ENCODE measurements at regions not wholly inside any gene's neighbourhood (a gene's known extent, or its start where the extent isn't known, plus 50 kb on each side); places are given as distances from the start of the nearest gene placed in this dataset.

- TF ChIP-seq TAF1 (IDR thresholded peaks at IDR 0.05; ENCODE audit: borderline replicate concordance, insufficient read depth, low read length) = no peak
- TF ChIP-seq FOXP2 (optimal IDR thresholded peaks at IDR 0.05; ENCODE audit: borderline replicate concordance, extremely low read depth, extremely low read length, insufficient read depth) = no peak
- TF ChIP-seq POLR2AphosphoS5 (IDR thresholded peaks at IDR 0.05; ENCODE audit: low read depth, low read length) = no peak
- TF ChIP-seq REST (IDR thresholded peaks at IDR 0.05; ENCODE audit: insufficient read depth in 1 of 2, low read depth in 2 of 2, low read length in 2 of 2) = no peak
- TF ChIP-seq SIN3A (IDR thresholded peaks at IDR 0.05; ENCODE audit: borderline replicate concordance, insufficient read depth, low read length) = no peak
These were observed 572.5 kb upstream of the RGMB start for GRCh38 chr5:98200726-98201541.

- TF ChIP-seq TAF1 (IDR thresholded peaks at IDR 0.05; ENCODE audit: borderline replicate concordance, insufficient read depth, low read length) (no peak), REST (IDR thresholded peaks at IDR 0.05; ENCODE audit: insufficient read depth in 1 of 2, low read depth in 2 of 2, low read length in 2 of 2) (no peak), FOXP2 (optimal IDR thresholded peaks at IDR 0.05; ENCODE audit: borderline replicate concordance, extremely low read depth, extremely low read length, insufficient read depth) (no peak), POLR2AphosphoS5 (IDR thresholded peaks at IDR 0.05; ENCODE audit: low read depth, low read length) (no peak), SIN3A (IDR thresholded peaks at IDR 0.05; ENCODE audit: borderline replicate concordance, insufficient read depth, low read length) (no peak)
These were observed 568.7 kb upstream of the RGMB start for GRCh38 chr5:98204798-98205197.

GRCh38 chr5:98205691-98206461, 567.6 kb upstream of the RGMB start:
- no peak for TF ChIP-seq TAF1 (IDR thresholded peaks at IDR 0.05; ENCODE audit: borderline replicate concordance, insufficient read depth, low read length)
- no peak for TF ChIP-seq POLR2AphosphoS5 (IDR thresholded peaks at IDR 0.05; ENCODE audit: low read depth, low read length)
- TF ChIP-seq REST (IDR thresholded peaks at IDR 0.05; ENCODE audit: insufficient read depth in 1 of 2, low read depth in 2 of 2, low read length in 2 of 2) = no peak
- no peak for TF ChIP-seq SIN3A (IDR thresholded peaks at IDR 0.05; ENCODE audit: borderline replicate concordance, insufficient read depth, low read length)
- TF ChIP-seq FOXP2 (optimal IDR thresholded peaks at IDR 0.05; ENCODE audit: borderline replicate concordance, extremely low read depth, extremely low read length, insufficient read depth) = no peak

- TF ChIP-seq POLR2AphosphoS5 (IDR thresholded peaks at IDR 0.05; ENCODE audit: low read depth, low read length) (no peak), TAF1 (IDR thresholded peaks at IDR 0.05; ENCODE audit: borderline replicate concordance, insufficient read depth, low read length) (no peak), REST (IDR thresholded peaks at IDR 0.05; ENCODE audit: insufficient read depth in 1 of 2, low read depth in 2 of 2, low read length in 2 of 2) (no peak)
These were observed 566.9 kb upstream of the RGMB start for GRCh38 chr5:98206566-98206965.
